Sigmoid colon (tissue), 4 donors: ENCODE measurements at regions not wholly inside any gene's neighbourhood (a gene's known extent, or its start where the extent isn't known, plus 50 kb on each side); places are given as distances from the start of the nearest gene placed in this dataset.

Experiments used
- CTCF ChIP-seq, 4 experiments: fragments of 450-650 bp in 3 of 4; fragments of 200-600 bp in 1 of 4; IDR thresholded peaks; one replicate each; pipeline ENCODE4 v1.5.1; 2016 to 2019; ENCODE audit warnings: antibody characterized with exemption in 4 of 4, mild to moderate bottlenecking in 3 of 4, moderate library complexity in 2 of 4
- POLR2A ChIP-seq, 2 donors: fragments of 450-650 bp; IDR thresholded peaks; one replicate each; pipeline ENCODE4 v1.6.1; 2016; ENCODE audit warnings: antibody characterized with exemption in 2 of 2, mild to moderate bottlenecking in 2 of 2, moderate library complexity in 2 of 2
- POLR2AphosphoS5 ChIP-seq, 4 donors: sonication (generic); formaldehyde crosslinking; IDR thresholded peaks; one replicate each; pipeline ENCODE4 v1.6.1; 2017; ENCODE audit warnings: antibody characterized with exemption in 4 of 4

- TF ChIP-seq CTCF (IDR thresholded peaks at IDR 0.05), result no peak
- no peak for TF ChIP-seq POLR2A (IDR thresholded peaks at IDR 0.05)
- TF ChIP-seq POLR2AphosphoS5 (IDR thresholded peaks at IDR 0.05), result no peak
These were observed 350.3 kb downstream of the LRATD1 start for GRCh38 chr2:14982790-14983189.
